ENCODE measurements at regions not wholly inside any gene's neighbourhood (a gene's known extent, or its start where the extent isn't known, plus 50 kb on each side); places are given as distances from the start of the nearest gene placed in this dataset.

- no peaks in the 10 kb centered on the region for H3K36me3 ChIP-seq (ENCODE audit: insufficient read depth, low read length)
- peaks cover 10% of the 10 kb centered on the region for H3K27me3 ChIP-seq (ENCODE audit: insufficient read depth, low read length)
- no peak overlapping the region for H3K27ac ChIP-seq (ENCODE audit: low read depth, low read length)
- no peak overlapping the region for H2AFZ ChIP-seq (ENCODE audit: low read length)
- H3K79me2 ChIP-seq (ENCODE audit: insufficient read depth, low read length): no peaks in the 10 kb centered on the region
- H3K4me1 ChIP-seq (ENCODE audit: insufficient read depth, low read length): no peaks in the 10 kb centered on the region
- TF ChIP-seq, protein P1, sequence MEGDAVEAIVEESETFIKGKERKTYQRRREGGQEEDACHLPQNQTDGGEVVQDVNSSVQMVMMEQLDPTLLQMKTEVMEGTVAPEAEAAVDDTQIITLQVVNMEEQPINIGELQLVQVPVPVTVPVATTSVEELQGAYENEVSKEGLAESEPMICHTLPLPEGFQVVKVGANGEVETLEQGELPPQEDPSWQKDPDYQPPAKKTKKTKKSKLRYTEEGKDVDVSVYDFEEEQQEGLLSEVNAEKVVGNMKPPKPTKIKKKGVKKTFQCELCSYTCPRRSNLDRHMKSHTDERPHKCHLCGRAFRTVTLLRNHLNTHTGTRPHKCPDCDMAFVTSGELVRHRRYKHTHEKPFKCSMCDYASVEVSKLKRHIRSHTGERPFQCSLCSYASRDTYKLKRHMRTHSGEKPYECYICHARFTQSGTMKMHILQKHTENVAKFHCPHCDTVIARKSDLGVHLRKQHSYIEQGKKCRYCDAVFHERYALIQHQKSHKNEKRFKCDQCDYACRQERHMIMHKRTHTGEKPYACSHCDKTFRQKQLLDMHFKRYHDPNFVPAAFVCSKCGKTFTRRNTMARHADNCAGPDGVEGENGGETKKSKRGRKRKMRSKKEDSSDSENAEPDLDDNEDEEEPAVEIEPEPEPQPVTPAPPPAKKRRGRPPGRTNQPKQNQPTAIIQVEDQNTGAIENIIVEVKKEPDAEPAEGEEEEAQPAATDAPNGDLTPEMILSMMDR (IDR thresholded peaks at IDR 0.05; ENCODE audit: extremely low read depth, low read depth, low read length): no peak
- DNase-seq (ENCODE audit: insufficient read length, low spot score, missing footprints): no peak
- H3K4me2 ChIP-seq (ENCODE audit: insufficient read depth, low read length): no peak overlapping the region
- no peaks in the 10 kb centered on the region for H4K20me1 ChIP-seq (ENCODE audit: insufficient read depth, low read length)
- H3K4me3 ChIP-seq (ENCODE audit: insufficient read depth, low read length): no peak overlapping the region
- H3K9me3 ChIP-seq (ENCODE audit: low read depth, low read length): no peaks in the 10 kb centered on the region
These were observed 268.3 kb downstream of the VAPA start for GRCh38 chr18:10182009-10182624.

GRCh38 chr18:10184776-10185175, 269.7 kb upstream of the APCDD1 start:
- Histone ChIP-seq H3K27ac (ENCODE audit: low read depth, low read length) (no peak overlapping the region), H4K20me1 (ENCODE audit: insufficient read depth, low read length) (no peaks in the 10 kb centered on the region), H3K79me2 (ENCODE audit: insufficient read depth, low read length) (no peaks in the 10 kb centered on the region), H2AFZ (ENCODE audit: low read length) (no peak overlapping the region), H3K4me3 (ENCODE audit: insufficient read depth, low read length) (no peak overlapping the region), H3K9me3 (ENCODE audit: low read depth, low read length) (no peaks in the 10 kb centered on the region), H3K36me3 (ENCODE audit: insufficient read depth, low read length) (no peaks in the 10 kb centered on the region), H3K4me1 (ENCODE audit: insufficient read depth, low read length) (no peaks in the 10 kb centered on the region), H3K27me3 (ENCODE audit: insufficient read depth, low read length) (peaks cover 10% of the 10 kb centered on the region), H3K4me2 (ENCODE audit: insufficient read depth, low read length) (no peak overlapping the region)
- no peak for DNase-seq (ENCODE audit: insufficient read length, low spot score, missing footprints)
- TF ChIP-seq, protein P1 (IDR thresholded peaks at IDR 0.05; ENCODE audit: extremely low read depth, low read depth, low read length): no peak

GRCh38 chr18:10188971-10189810, 265.2 kb upstream of the APCDD1 start:
- TF ChIP-seq, protein P1 (IDR thresholded peaks at IDR 0.05; ENCODE audit: extremely low read depth, low read depth, low read length): no peak
- H3K36me3 ChIP-seq (ENCODE audit: insufficient read depth, low read length): no peaks in the 10 kb centered on the region
- H3K4me2 ChIP-seq (ENCODE audit: insufficient read depth, low read length): no peak overlapping the region
- H3K4me3 ChIP-seq (ENCODE audit: insufficient read depth, low read length): no peak overlapping the region
- H3K9me3 ChIP-seq (ENCODE audit: low read depth, low read length): no peaks in the 10 kb centered on the region
- no peak for DNase-seq (ENCODE audit: insufficient read length, low spot score, missing footprints)
- peaks cover 6% of the 10 kb centered on the region for H3K4me1 ChIP-seq (ENCODE audit: insufficient read depth, low read length)
- H3K27me3 ChIP-seq (ENCODE audit: insufficient read depth, low read length): peaks cover 4% of the 10 kb centered on the region
- H2AFZ ChIP-seq (ENCODE audit: low read length): no peak overlapping the region
- no peaks in the 10 kb centered on the region for H3K79me2 ChIP-seq (ENCODE audit: insufficient read depth, low read length)
- no peaks in the 10 kb centered on the region for H4K20me1 ChIP-seq (ENCODE audit: insufficient read depth, low read length)
- H3K27ac ChIP-seq (ENCODE audit: low read depth, low read length): no peak overlapping the region

DNA sequence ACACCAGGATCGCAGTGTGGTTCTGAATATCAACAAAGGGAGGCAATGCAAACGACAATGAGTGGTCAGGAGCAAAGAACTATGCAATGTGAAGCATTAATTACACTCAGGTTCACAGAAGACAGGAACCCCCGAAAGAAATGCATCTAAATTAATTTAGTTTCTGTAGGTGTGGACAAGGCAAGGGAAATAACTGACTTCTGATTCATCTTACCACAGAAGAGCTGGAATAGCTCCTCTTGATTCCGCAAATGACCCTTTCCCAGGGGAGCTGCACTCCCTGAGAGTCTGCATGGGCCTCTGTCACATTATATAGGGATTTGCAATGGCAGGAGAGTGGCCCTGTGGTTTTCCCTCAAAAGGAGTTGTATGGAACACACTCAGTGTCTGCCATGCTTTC, 263.9 kb upstream of the APCDD1 start:
- no peak for DNase-seq (ENCODE audit: insufficient read length, low spot score, missing footprints)
- Histone ChIP-seq H3K36me3 (ENCODE audit: insufficient read depth, low read length) (no peaks in the 10 kb centered on the region), H4K20me1 (ENCODE audit: insufficient read depth, low read length) (no peaks in the 10 kb centered on the region), H2AFZ (ENCODE audit: low read length) (no peak overlapping the region), H3K27me3 (ENCODE audit: insufficient read depth, low read length) (peaks cover 10% of the 10 kb centered on the region), H3K9me3 (ENCODE audit: low read depth, low read length) (no peaks in the 10 kb centered on the region), H3K4me2 (ENCODE audit: insufficient read depth, low read length) (no peak overlapping the region), H3K79me2 (ENCODE audit: insufficient read depth, low read length) (no peaks in the 10 kb centered on the region), H3K4me1 (ENCODE audit: insufficient read depth, low read length) (peaks cover 6% of the 10 kb centered on the region), H3K27ac (ENCODE audit: low read depth, low read length) (no peak overlapping the region), H3K4me3 (ENCODE audit: insufficient read depth, low read length) (no peak overlapping the region)
- TF ChIP-seq, protein P1 (IDR thresholded peaks at IDR 0.05; ENCODE audit: extremely low read depth, low read depth, low read length): no peak

Data from osteoblast (primary cell).